RWPE1 (cell line): ENCODE measurements at regions not wholly inside any gene's neighbourhood (a gene's known extent, or its start where the extent isn't known, plus 50 kb on each side); places are given as distances from the start of the nearest gene placed in this dataset.

Experiments used
- CTCF ChIA-PET: fragments of 350-600 bp; sonication (Branson Sonifier 250); formaldehyde crosslinking; extraction: SDS; loops from one replicate; lab custom pipeline; 2021; lab: Yijun Ruan, JAX
- POLR2A ChIA-PET: fragments of 400-600 bp; formaldehyde crosslinking; extraction: SDS; loops from one replicate; lab custom pipeline; 2020; ENCODE audit warnings: antibody characterized with exemption; ENCODE audit not compliant: low non-redundant PET; lab: Yijun Ruan, JAX
- DNase-seq: peaks from one replicate; pipeline ENCODE4 v3.0.0; 2012; ENCODE audit warnings: low spot score
- H3K27ac ChIP-seq: fragments of 450-650 bp; 2 replicates; pipeline ENCODE4 v1.5.1; 2017
- TF ChIP-seq, protein P1 (sequence below): fragments of 450-650 bp; conservative IDR thresholded peaks from 2 replicates; pipeline ENCODE4 v1.5.1; 2017; ENCODE audit warnings: low read depth, mild to moderate bottlenecking

DNA sequence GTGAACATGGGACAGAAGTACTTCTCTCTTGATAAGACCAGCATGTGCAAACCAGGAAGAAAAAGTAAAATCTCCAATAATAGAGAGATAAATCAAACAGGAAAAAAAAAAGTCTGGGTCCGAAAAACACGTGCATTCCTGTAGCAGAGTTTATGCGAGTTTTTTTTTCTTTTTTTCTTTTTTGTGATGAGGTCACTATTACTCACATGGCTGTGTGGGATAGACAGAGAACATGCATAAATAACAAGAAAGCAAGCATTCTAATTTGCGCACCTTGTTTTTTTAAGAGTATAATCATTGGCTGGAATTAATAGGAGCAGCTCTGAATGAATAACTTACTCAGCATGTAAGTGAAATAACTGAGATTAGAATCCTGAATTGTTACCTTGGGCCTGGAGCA lies 91.9 kb upstream of the CPM start:
- POLR2A ChIA-PET = no interaction called here
- DNase-seq = peak; percentile 45
- CTCF ChIA-PET = interaction anchor here (0.6 to 0.7 kb wide), 3 partner anchors 40 to 436 kb away, joined by 3 to 6 read pairs (median 5); no protein-coding TSS in a partner anchor
- TF ChIP-seq, protein P1, sequence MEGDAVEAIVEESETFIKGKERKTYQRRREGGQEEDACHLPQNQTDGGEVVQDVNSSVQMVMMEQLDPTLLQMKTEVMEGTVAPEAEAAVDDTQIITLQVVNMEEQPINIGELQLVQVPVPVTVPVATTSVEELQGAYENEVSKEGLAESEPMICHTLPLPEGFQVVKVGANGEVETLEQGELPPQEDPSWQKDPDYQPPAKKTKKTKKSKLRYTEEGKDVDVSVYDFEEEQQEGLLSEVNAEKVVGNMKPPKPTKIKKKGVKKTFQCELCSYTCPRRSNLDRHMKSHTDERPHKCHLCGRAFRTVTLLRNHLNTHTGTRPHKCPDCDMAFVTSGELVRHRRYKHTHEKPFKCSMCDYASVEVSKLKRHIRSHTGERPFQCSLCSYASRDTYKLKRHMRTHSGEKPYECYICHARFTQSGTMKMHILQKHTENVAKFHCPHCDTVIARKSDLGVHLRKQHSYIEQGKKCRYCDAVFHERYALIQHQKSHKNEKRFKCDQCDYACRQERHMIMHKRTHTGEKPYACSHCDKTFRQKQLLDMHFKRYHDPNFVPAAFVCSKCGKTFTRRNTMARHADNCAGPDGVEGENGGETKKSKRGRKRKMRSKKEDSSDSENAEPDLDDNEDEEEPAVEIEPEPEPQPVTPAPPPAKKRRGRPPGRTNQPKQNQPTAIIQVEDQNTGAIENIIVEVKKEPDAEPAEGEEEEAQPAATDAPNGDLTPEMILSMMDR = no peak
- H3K27ac ChIP-seq = no peak overlapping the region

DNA sequence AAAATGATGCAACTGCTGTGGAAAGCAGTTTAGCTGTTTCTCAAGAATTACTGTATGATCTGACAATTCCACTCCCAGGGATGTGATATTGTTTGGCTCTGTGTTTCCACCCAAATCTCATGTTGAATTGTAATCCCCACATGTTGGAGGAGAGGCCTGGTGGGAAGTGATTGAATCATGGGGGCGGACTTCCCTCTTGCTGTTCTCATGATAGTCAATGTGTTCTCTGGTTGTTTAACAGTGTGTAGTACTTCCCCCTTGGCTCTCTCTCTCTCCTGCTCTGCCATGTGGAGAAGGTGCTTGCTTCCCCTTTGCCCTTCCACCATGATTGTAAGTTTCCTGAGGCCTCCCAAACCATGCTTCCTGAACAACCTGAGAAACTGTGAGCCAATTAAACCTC lies 93.4 kb upstream of the CPM start:
- H3K27ac ChIP-seq = no peak overlapping the region
- ChIA-PET POLR2A (no interaction called here), CTCF (no interaction called here)
- DNase-seq = no peak
- TF ChIP-seq, protein P1 = no peak

DNA sequence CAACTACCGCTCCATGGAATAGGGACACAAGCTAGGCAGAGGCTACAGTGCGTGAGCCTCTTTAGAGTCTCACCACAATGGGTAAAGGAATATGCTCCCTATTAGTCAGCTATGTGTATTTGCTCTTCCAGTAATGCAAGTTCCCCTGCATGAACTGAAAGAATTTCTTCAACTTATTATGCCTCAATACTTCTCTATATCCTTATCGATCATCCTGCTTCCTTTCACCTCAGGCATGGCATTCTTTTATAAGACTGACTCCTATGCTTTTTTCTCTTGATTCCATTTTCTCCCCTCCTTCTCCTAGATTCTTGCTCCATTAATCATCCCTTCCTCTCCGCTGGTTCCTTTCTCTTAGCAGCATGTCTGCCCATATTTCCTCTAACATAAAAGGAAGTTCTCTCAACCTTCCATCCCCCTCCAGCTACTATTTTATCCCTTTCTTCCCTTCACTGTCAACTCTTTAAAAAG lies 94.5 kb upstream of the CPM start:
- no peak for DNase-seq
- H3K27ac ChIP-seq = no peak overlapping the region
- POLR2A ChIA-PET = no interaction called here
- TF ChIP-seq, protein P1 = no peak
- CTCF ChIA-PET = interaction anchor here (0.6 kb wide), 1 partner anchor 194 kb away, joined by 4 read pairs; no protein-coding TSS in a partner anchor

DNA sequence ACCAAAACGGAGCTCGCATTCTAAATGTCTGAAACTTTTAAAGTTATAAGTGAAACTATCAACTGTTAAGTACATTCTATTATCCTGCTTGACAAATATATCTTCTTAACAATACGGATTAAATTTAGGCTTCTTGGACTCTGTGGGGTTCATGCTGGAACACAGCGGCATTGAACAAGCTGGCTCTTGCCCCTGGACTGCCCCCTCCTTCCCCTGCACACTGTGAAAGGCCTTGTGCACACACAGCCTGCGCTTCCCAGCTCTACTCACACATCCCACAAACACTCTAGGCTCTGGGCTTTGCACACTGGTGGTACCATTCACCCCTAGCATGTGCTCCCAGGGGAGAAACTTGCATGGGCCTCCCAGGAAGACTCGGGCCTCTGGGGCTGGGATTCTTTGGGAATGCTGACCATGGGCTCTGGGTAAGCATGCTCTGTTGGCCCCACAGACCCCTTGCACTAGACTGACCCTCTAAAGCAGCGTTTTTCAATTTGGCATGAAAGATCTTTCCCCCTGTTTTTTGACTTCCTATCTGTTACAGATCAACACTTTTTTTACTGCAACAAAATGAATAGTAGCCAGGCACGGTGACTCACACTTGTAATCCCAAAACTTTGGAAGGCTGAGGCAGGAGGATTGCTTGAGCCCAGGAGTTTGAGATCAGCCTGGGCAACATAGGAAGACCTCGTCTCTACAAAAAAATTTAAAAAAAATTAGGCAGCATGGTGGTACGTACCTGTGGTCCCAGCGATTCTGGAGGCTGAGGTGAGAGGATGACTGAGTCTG lies 96.2 kb upstream of the CPM start:
- peak overlapping the region; percentile 60 for H3K27ac ChIP-seq
- TF ChIP-seq, protein P1 = no peak
- DNase-seq = no peak
- POLR2A ChIA-PET = no interaction called here
- CTCF ChIA-PET = interaction anchor here (0.9 kb wide), 1 partner anchor 27 kb away, joined by 3 read pairs; no protein-coding TSS in a partner anchor

DNA sequence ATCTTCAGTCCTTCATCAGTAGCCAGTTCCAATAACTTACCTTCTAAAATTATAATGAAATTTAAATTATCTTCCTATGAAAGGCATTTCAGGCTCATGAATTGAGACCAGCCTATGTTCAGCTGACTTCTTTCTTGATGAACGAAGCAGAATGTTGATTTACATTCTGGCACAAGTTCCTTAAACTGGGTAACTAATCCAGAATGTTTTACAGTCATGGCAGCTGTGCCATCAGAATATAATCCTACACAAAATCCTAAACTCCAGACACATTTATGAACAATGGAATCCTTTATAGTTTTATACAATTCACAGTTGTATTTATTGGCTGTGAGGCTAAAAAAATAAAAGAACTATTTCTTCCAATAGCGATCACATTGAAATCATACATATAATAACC lies 97.3 kb upstream of the CPM start:
- ChIA-PET CTCF (interaction anchor here (0.6 kb wide), 1 partner anchor 15 kb away, joined by 3 read pairs; no protein-coding TSS in a partner anchor), POLR2A (no interaction called here)

DNA sequence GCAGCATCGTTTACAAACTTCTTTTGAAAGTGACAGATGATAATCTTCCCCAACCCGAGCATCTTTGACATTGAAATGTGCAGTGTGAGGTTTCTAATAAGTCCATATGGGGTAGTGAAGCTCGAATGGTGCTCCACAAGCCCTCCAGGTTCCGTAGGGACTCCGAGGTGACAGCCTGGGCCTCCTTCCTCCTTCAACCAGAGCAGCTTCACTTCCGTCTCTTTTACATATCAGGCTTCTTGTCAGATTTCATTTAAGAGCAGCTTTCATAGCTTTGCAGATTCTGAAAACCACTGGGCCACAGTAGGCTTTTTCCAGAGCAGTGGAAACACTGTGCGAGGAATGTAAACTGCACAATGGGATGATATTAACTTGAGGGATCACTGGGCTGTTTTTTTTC lies 103.6 kb upstream of the CPM start:
- ChIA-PET CTCF (interaction anchor here (0.6 to 0.7 kb wide), 2 partner anchors 84 to 541 kb away, joined by 3 to 4 read pairs; no protein-coding TSS in a partner anchor), POLR2A (no interaction called here)
- TF ChIP-seq, protein P1 = no peak
- no peak overlapping the region for H3K27ac ChIP-seq
- DNase-seq = no peak

More for the DNA sequence above, 97.3 kb upstream of the CPM start:
- TF ChIP-seq, protein P1 = no peak
- no peak for DNase-seq
- no peak overlapping the region for H3K27ac ChIP-seq
